ENCODE measurements at regions not wholly inside any gene's neighbourhood (a gene's known extent, or its start where the extent isn't known, plus 50 kb on each side); places are given as distances from the start of the nearest gene placed in this dataset.
A peak's percentile ranks its signal among the peaks of the same experiment; 100 is the strongest.

DNA sequence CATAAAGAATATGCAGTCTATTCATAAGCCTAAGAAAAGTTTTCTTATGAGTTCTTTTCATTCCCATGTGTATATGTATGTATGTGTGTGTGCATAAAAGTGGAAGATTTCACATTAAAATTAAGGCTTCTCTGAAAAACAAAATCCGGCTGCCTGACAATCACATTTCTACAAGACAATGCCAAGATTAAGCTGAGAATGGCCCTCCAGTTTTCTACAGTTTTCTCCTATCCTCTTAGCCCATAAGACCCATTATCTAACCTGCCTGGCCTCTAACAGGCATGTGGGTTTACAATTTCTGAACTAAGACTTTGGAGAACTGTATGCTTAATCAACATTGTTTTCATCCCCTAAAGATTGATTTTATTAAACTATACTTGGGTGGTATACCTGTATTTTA lies 446.0 kb upstream of the SEMA3A start:
- H3K4me3 ChIP-seq (ENCODE audit: insufficient read depth, low read depth, low read length), result no peak overlapping the region
- H3K9me3 ChIP-seq (ENCODE audit: control insufficient read depth, low read length), result no peaks in the 10 kb centered on the region
- peaks cover 5% of the 10 kb centered on the region for H3K4me1 ChIP-seq (ENCODE audit: control insufficient read depth, insufficient read depth, low read length)
- H3K27me3 ChIP-seq (ENCODE audit: control insufficient read depth, insufficient read depth, low read length, poor library complexity, severe bottlenecking), result no peaks in the 10 kb centered on the region
- H3K27ac ChIP-seq (ENCODE audit: insufficient read depth, low read depth, low read length, poor library complexity, severe bottlenecking), result no peak overlapping the region
- H3K36me3 ChIP-seq (ENCODE audit: control insufficient read depth, insufficient read depth, low read length), result no peaks in the 10 kb centered on the region
- WGBS, 2 experiments, result 64 to 65% methylated on average over 1 of the region's 1 CpG

DNA sequence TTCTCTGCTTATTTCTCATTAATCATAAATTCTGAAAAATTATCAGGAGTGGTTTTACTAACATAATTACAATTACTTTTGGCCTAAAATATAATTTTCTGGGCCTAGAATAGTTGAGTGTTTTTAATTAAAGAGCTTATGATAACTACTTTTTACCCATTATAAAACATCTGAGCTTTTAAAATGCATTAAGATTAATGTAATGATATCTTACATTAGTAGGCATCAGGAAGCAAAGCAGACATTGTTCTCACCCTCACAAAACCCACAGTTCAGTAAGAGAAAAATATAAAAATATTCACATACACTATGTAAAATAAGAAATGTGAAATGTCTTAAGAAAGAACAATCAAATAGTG lies 443.7 kb upstream of the SEMA3A start:
- H3K27ac ChIP-seq (ENCODE audit: insufficient read depth, low read depth, low read length, poor library complexity, severe bottlenecking), result no peak overlapping the region
- H3K27me3 ChIP-seq (ENCODE audit: control insufficient read depth, insufficient read depth, low read length, poor library complexity, severe bottlenecking), result no peaks in the 10 kb centered on the region
- H3K36me3 ChIP-seq (ENCODE audit: control insufficient read depth, insufficient read depth, low read length), result no peaks in the 10 kb centered on the region
- H3K4me3 ChIP-seq (ENCODE audit: insufficient read depth, low read depth, low read length), result no peak overlapping the region
- H3K4me1 ChIP-seq (ENCODE audit: control insufficient read depth, insufficient read depth, low read length), result peaks cover 5% of the 10 kb centered on the region
- H3K9me3 ChIP-seq (ENCODE audit: control insufficient read depth, low read length), result no peaks in the 10 kb centered on the region

DNA sequence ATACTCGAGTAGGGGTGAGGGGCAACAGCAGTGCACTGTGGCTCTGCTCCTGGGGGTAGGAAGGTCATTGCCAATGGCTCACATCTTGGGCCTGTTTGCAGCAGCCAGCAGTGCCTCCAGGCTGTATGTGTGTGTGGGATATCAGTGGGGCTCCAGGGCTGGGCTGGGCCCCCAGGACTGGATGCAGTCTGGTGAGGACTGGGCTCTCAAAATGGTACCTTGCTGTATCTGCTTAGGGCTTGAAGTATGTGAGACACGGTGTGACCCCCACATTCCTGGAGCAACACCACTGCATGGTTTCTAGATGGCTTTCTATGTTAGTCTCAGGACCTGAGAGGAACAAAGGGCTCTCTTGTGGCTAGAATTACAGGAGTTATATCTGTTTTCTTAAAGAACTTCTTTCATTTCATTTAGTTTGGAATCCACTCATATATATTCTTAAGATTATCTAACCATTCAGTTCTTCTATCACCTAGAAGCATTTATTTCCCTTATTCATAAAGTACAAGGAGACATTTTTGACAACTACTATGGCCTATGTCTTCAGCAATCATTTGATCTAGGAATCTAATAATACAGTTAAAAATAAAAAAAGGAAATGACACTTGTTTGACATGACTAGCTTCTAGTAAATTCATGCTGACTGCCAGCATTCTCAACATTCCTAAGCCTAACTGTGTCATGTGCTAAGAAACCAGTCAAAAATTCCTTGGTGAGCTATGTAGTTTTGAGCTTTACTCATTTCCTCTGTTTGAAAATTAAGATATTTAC lies 443.2 kb upstream of the SEMA3A start:
- Histone ChIP-seq H3K36me3 (ENCODE audit: control insufficient read depth, insufficient read depth, low read length) (no peaks in the 10 kb centered on the region), H3K4me1 (ENCODE audit: control insufficient read depth, insufficient read depth, low read length) (peaks cover 5% of the 10 kb centered on the region), H3K4me3 (ENCODE audit: insufficient read depth, low read depth, low read length) (no peak overlapping the region), H3K27me3 (ENCODE audit: control insufficient read depth, insufficient read depth, low read length, poor library complexity, severe bottlenecking) (no peaks in the 10 kb centered on the region), H3K27ac (ENCODE audit: insufficient read depth, low read depth, low read length, poor library complexity, severe bottlenecking) (peak overlapping the region; percentile 11), H3K9me3 (ENCODE audit: control insufficient read depth, low read length) (no peaks in the 10 kb centered on the region)
- 82 to 92% methylated on average over 2 of the region's 2 CpGs for WGBS, 2 experiments

DNA sequence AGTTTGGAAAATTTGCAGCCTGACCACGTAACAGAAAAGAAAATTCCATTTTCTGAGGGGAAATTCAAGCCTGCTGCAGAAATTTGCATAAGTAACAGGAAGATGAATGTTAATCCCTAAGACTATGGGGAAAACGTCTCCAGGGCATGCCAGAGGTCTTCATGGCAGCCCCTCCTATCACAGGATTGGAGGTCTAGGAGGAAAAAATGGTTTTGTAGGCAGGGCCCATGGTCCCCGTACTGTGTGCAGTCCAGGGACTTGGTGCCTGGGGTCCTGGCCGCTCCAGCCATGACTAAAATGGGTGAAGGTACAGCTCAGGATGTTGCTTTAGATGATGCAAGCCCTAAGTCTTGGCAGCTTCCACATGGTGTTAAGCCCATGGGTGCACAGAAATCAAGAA lies 437.3 kb upstream of the SEMA3A start:
- H3K4me3 ChIP-seq (ENCODE audit: insufficient read depth, low read depth, low read length), result no peak overlapping the region
- H3K4me1 ChIP-seq (ENCODE audit: control insufficient read depth, insufficient read depth, low read length), result no peaks in the 10 kb centered on the region
- H3K27me3 ChIP-seq (ENCODE audit: control insufficient read depth, insufficient read depth, low read length, poor library complexity, severe bottlenecking), result no peaks in the 10 kb centered on the region
- 87 to 93% methylated on average over 4 of the region's 4 CpGs for WGBS, 2 experiments
- no peak overlapping the region for H3K27ac ChIP-seq (ENCODE audit: insufficient read depth, low read depth, low read length, poor library complexity, severe bottlenecking)
- H3K9me3 ChIP-seq (ENCODE audit: control insufficient read depth, low read length), result no peaks in the 10 kb centered on the region
- H3K36me3 ChIP-seq (ENCODE audit: control insufficient read depth, insufficient read depth, low read length), result no peaks in the 10 kb centered on the region

DNA sequence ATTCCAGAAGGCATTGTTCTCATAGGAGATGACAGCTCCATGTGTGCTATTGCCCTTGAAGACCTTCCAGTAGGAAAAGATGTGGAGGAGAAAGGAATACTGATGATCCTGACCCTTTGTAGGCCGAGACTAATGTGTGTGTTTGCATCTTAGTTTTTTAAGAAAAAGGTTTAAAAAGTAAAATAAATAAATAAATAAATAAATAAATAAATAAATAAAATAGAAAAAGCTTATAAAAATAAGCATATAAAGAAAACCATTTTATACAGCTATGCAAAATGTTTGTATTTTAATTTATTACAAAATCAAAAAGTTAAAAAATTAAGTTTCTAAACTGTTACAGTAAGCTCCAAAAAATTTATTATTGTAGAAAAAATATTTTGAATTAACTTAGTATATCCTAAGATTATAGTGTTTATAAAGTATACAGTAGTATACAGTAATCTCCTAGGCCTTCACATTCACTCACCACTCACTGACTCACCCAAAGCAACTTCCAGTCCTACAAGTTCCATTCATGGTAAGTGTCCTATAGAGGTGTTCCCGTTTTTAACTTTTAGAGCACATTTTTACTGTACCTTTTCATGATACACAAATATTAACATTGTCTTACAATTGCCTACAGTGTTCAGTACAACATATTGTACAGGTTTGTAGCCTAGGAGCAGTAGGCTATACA lies 435.2 kb upstream of the SEMA3A start:
- Histone ChIP-seq H3K36me3 (ENCODE audit: control insufficient read depth, insufficient read depth, low read length) (no peaks in the 10 kb centered on the region), H3K27me3 (ENCODE audit: control insufficient read depth, insufficient read depth, low read length, poor library complexity, severe bottlenecking) (no peaks in the 10 kb centered on the region), H3K27ac (ENCODE audit: insufficient read depth, low read depth, low read length, poor library complexity, severe bottlenecking) (no peak overlapping the region), H3K4me3 (ENCODE audit: insufficient read depth, low read depth, low read length) (no peak overlapping the region), H3K4me1 (ENCODE audit: control insufficient read depth, insufficient read depth, low read length) (no peaks in the 10 kb centered on the region), H3K9me3 (ENCODE audit: control insufficient read depth, low read length) (no peaks in the 10 kb centered on the region)
- WGBS, 2 experiments, result 92 to 100% methylated on average over 1 to 2 of the region's 2 CpGs

DNA sequence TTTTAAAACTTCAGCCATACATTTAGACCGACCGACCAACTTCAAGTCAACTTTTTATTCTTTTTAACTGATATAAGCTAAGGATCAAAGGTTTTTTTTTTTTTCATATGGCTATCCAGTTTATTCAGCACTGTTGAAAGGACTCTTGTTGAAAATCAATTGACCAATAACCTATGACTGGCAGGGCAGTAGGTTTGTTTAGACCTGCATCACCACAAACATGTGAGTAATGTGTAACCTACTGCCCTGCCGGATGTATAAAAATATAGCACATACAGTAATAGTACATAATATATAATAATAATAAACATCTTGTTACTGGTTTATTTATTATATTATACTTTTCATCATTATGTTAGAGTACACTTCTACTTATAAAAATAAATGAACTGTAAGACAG lies 434.6 kb upstream of the SEMA3A start:
- no peaks in the 10 kb centered on the region for H3K4me1 ChIP-seq (ENCODE audit: control insufficient read depth, insufficient read depth, low read length)
- no peak overlapping the region for H3K4me3 ChIP-seq (ENCODE audit: insufficient read depth, low read depth, low read length)
- no peaks in the 10 kb centered on the region for H3K27me3 ChIP-seq (ENCODE audit: control insufficient read depth, insufficient read depth, low read length, poor library complexity, severe bottlenecking)
- H3K36me3 ChIP-seq (ENCODE audit: control insufficient read depth, insufficient read depth, low read length), result no peaks in the 10 kb centered on the region
- H3K9me3 ChIP-seq (ENCODE audit: control insufficient read depth, low read length), result no peaks in the 10 kb centered on the region
- 100% methylated on average over 2 of the region's 3 CpGs; no CpG with 5 or more reads in 1 of the 2 experiments for WGBS, 2 experiments
- H3K27ac ChIP-seq (ENCODE audit: insufficient read depth, low read depth, low read length, poor library complexity, severe bottlenecking), result no peak overlapping the region

DNA sequence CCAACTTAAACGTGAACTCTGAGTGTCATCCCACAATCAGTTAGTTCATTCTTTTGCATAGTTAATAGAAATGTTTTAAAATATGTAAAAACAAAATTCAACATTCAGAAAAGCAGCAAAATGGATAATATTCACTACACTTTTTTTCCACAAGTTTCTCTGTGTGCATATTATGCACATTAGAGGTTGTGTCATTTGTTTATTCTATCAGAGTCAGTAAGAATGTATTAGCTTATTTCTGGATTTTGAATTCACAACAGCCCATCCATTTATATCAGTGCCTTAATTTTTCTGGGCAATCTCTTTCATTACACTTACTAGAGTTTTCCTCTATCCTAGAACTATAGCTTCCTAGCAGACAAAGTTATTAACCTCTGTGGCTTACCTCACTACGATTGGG lies 432.7 kb upstream of the SEMA3A start:
- Histone ChIP-seq H3K9me3 (ENCODE audit: control insufficient read depth, low read length) (no peaks in the 10 kb centered on the region), H3K4me3 (ENCODE audit: insufficient read depth, low read depth, low read length) (no peak overlapping the region), H3K27me3 (ENCODE audit: control insufficient read depth, insufficient read depth, low read length, poor library complexity, severe bottlenecking) (no peaks in the 10 kb centered on the region), H3K36me3 (ENCODE audit: control insufficient read depth, insufficient read depth, low read length) (no peaks in the 10 kb centered on the region), H3K4me1 (ENCODE audit: control insufficient read depth, insufficient read depth, low read length) (no peaks in the 10 kb centered on the region), H3K27ac (ENCODE audit: insufficient read depth, low read depth, low read length, poor library complexity, severe bottlenecking) (no peak overlapping the region)
- WGBS, 2 experiments, result 97 to 100% methylated on average over 1 of the region's 2 CpGs

DNA sequence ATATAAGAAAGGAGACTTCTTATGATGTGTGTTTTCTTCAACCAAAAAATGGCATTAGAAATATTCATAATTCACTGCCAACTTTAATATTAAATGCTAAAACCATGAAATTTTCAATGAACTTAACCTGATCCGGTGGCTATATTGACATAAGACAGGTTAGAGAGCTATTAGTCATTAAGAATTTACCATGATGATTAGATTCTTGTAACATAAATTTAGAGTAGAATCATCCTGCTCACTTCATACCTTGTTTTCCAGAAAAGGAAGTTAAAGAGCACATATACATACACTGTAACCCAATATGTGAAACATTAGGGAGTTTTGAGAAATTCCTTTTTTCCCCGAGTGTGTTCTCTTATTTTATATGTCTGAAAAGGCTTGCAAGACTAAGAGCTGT lies 430.3 kb upstream of the SEMA3A start:
- H3K27me3 ChIP-seq (ENCODE audit: control insufficient read depth, insufficient read depth, low read length, poor library complexity, severe bottlenecking), result no peaks in the 10 kb centered on the region
- WGBS, 2 experiments, result 100% methylated on average over 1 of the region's 2 CpGs
- H3K4me1 ChIP-seq (ENCODE audit: control insufficient read depth, insufficient read depth, low read length), result no peaks in the 10 kb centered on the region
- H3K4me3 ChIP-seq (ENCODE audit: insufficient read depth, low read depth, low read length), result no peak overlapping the region
- H3K9me3 ChIP-seq (ENCODE audit: control insufficient read depth, low read length), result no peaks in the 10 kb centered on the region
- no peaks in the 10 kb centered on the region for H3K36me3 ChIP-seq (ENCODE audit: control insufficient read depth, insufficient read depth, low read length)
- no peak overlapping the region for H3K27ac ChIP-seq (ENCODE audit: insufficient read depth, low read depth, low read length, poor library complexity, severe bottlenecking)

DNA sequence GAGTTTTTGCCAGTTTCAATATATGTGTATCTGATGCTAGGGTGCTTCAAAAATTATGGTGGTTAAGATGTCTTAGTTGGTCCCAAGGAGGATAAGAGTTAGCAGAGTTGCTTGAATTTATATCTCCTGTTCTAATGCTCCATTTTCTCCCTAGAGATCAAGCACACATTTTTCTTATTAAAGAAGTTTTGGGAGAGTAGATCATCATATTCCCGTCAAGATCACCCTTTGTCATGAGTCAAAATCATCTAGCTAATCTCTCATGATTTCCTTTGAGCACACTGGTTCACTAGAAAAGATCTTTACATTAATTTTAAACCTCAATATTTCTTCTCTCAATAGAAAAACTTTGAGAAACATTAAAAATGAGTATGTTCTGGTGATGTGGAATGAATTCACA lies 429.9 kb upstream of the SEMA3A start:
- Histone ChIP-seq H3K27ac (ENCODE audit: insufficient read depth, low read depth, low read length, poor library complexity, severe bottlenecking) (no peak overlapping the region), H3K36me3 (ENCODE audit: control insufficient read depth, insufficient read depth, low read length) (no peaks in the 10 kb centered on the region), H3K27me3 (ENCODE audit: control insufficient read depth, insufficient read depth, low read length, poor library complexity, severe bottlenecking) (no peaks in the 10 kb centered on the region), H3K4me1 (ENCODE audit: control insufficient read depth, insufficient read depth, low read length) (no peaks in the 10 kb centered on the region), H3K4me3 (ENCODE audit: insufficient read depth, low read depth, low read length) (no peak overlapping the region), H3K9me3 (ENCODE audit: control insufficient read depth, low read length) (no peaks in the 10 kb centered on the region)
- 100% methylated on average over 1 of the region's 1 CpG for WGBS, 2 experiments

DNA sequence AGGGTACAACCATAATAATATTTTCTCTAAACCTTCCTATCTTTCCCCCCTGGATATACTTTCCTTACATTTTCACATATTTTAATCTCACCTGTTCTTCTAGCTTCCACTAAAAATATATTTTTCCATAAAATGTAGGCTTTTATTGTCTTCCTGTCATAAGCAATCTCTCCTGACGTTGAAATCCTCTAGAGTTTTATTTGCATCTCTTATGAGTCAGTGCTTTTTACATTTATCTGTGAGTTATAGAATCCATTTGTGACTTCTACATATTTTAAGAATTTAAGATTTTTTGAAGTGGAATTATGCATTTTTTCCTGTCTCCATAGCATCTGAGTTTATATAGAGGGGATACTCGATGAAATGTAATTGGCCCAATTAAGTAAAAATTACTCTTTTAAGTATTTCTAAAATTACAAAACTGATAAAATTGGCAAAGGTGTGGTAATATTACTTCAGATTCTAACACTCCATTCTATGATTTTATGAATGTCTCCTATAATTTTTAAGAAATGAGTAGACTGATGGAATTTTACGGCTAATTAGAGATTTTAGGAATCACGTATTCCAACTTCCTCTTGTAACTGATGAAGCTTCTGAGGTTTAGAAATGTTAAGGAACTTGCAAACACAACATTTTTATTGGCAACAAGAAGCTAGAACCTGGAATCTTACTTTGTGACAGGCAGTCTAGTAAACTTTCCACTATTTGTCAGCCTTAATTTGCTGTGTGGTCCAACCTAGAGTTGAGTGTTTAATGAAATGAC lies 422.9 kb upstream of the SEMA3A start:
- 97% methylated on average over 2 of the region's 4 CpGs; no CpG with 5 or more reads in 1 of the 2 experiments for WGBS, 2 experiments
- Histone ChIP-seq H3K4me1 (ENCODE audit: control insufficient read depth, insufficient read depth, low read length) (no peaks in the 10 kb centered on the region), H3K4me3 (ENCODE audit: insufficient read depth, low read depth, low read length) (no peak overlapping the region), H3K27ac (ENCODE audit: insufficient read depth, low read depth, low read length, poor library complexity, severe bottlenecking) (no peak overlapping the region), H3K36me3 (ENCODE audit: control insufficient read depth, insufficient read depth, low read length) (no peaks in the 10 kb centered on the region), H3K9me3 (ENCODE audit: control insufficient read depth, low read length) (no peaks in the 10 kb centered on the region), H3K27me3 (ENCODE audit: control insufficient read depth, insufficient read depth, low read length, poor library complexity, severe bottlenecking) (no peaks in the 10 kb centered on the region)
